Testis (tissue), 2 donors: ENCODE measurements at regions not wholly inside any gene's neighbourhood (a gene's known extent, or its start where the extent isn't known, plus 50 kb on each side); places are given as distances from the start of the nearest gene placed in this dataset.

Experiments
- CTCF ChIP-seq, 3 experiments: fragments of 450-650 bp in 2 of 3; fragments of 200-600 bp in 1 of 3; sonication (generic) in 1 of 3; IDR thresholded peaks; one replicate each; pipeline ENCODE4 v1.5.1; 2016 to 2019; ENCODE audit warnings: antibody characterized with exemption in 3 of 3, mild to moderate bottlenecking in 2 of 3, moderate library complexity in 1 of 3
- POLR2A ChIP-seq: fragments of 450-650 bp; IDR thresholded peaks from one replicate; pipeline ENCODE4 v1.6.1; 2017; ENCODE audit warnings: antibody characterized with exemption, mild to moderate bottlenecking, moderate library complexity

GRCh38 chr1:229003233-229004031 is 267.5 kb upstream of the RAB4A start:
- no peak for TF ChIP-seq POLR2A
- TF ChIP-seq CTCF (IDR thresholded peaks at IDR 0.05) = no peak
